HCT116 (cell line): ENCODE measurements at regions not wholly inside any gene's neighbourhood (a gene's known extent, or its start where the extent isn't known, plus 50 kb on each side); places are given as distances from the start of the nearest gene placed in this dataset.

Experiments used
- ATAC-seq: fragments of 200-7000 bp; cut with Tn5 transposase; 2 replicates; pipeline ENCODE4 v1.9.1; 2020; ENCODE audit warnings: mild to moderate bottlenecking, moderate library complexity
- BruUV-seq: library from RNA; stranded (reverse); fragments of 400-500 nt; replicated peaks from 2 replicates; lab custom pipeline; 2021; lab: Mats Ljungman, UMichigan
- CTCF ChIA-PET: fragments of 300-600 bp; sonication (Branson Sonifier 250); formaldehyde crosslinking; loops from one replicate; lab custom pipeline; 2021; ENCODE audit warnings: antibody characterized with exemption; lab: Charles Lee
- POLR2A ChIA-PET: fragments of 300-600, 350-600 bp; sonication (Branson Sonifier 250); formaldehyde crosslinking; loops from one replicate; lab custom pipeline; 2021; ENCODE audit warnings: antibody characterized with exemption; lab: Charles Lee
- RAD21 ChIA-PET, 2 experiments: fragments of 300-600 bp; sonication (Branson Sonifier 250); formaldehyde crosslinking; loops; one replicate each; lab custom pipeline; 2023; ENCODE audit warnings: low total read pairs in 2 of 2; ENCODE audit not compliant: uncharacterized antibody in 2 of 2, unreplicated experiment in 2 of 2, low non-redundant PET in 1 of 2; lab: Charles Lee
- DNase-seq: peaks from one replicate; pipeline ENCODE4 v3.0.0-alpha.2; 2010; ENCODE audit warnings: low read depth, low spot score
- H2AFZ ChIP-seq: fragments of 200-600 bp; shearing (Covaris generic), sonication (generic); 2 replicates; pipeline ENCODE4 v1.6.1; 2017; ENCODE audit warnings: low read depth, mixed run types, mixed read lengths, antibody characterized with exemption, low read length; ENCODE audit not compliant: poor library complexity, severe bottlenecking
- H3K27ac ChIP-seq: 2 replicates; pipeline ENCODE4 v1.5.1; 2012; ENCODE audit warnings: low read depth, low read length
- H3K27me3 ChIP-seq: fragments of 200-600 bp; sonication (generic); 2 replicates; pipeline ENCODE4 v1.6.1; 2016; ENCODE audit warnings: mixed run types, low read length, mixed read lengths; ENCODE audit not compliant: insufficient read depth
- H3K36me3 ChIP-seq, 2 experiments: fragments of 200-500 bp in 1 of 2; fragments of 200-600 bp in 1 of 2; sonication (Bioruptor generic) in 1 of 2; sonication (generic) in 1 of 2; 2 replicates each; pipeline versions ENCODE4 v1.5.1 to v1.6.1; 2014 to 2016; ENCODE audit warnings: low read length in 2 of 2, inconsistent platforms in 1 of 2, mixed read lengths in 1 of 2, mixed run types in 1 of 2; ENCODE audit not compliant: insufficient read depth in 2 of 2, control insufficient read depth in 1 of 2
- H3K4me1 ChIP-seq, 2 experiments: fragments of 200-600 bp in 1 of 2; sonication (generic) in 1 of 2; 2 replicates each; pipeline versions ENCODE4 v1.5.1 to v1.6.1; 2012 to 2017; ENCODE audit warnings: low read length in 2 of 2, inconsistent platforms in 1 of 2, mild to moderate bottlenecking in 1 of 2, mixed read lengths in 1 of 2, mixed run types in 1 of 2, moderate library complexity in 1 of 2; ENCODE audit not compliant: insufficient read depth in 2 of 2, control insufficient read depth in 1 of 2
- H3K4me2 ChIP-seq: fragments of 200-600 bp; sonication (generic); 2 replicates; pipeline ENCODE4 v1.6.1; 2017; ENCODE audit warnings: mixed run types, low read length, mixed read lengths
- H3K4me3 ChIP-seq, 2 experiments: fragments of 200-600 bp in 1 of 2; sonication (generic) in 1 of 2; replicated peaks in 1 of 2; 2 replicates each; pipeline ENCODE4 v1.5.1; 2011 to 2016; ENCODE audit warnings: low read length in 2 of 2, control low read depth in 1 of 2, low read depth in 1 of 2, mild to moderate bottlenecking in 1 of 2, mixed read lengths in 1 of 2, mixed run types in 1 of 2
- H3K79me2 ChIP-seq: fragments of 200-600 bp; sonication (generic); 2 replicates; pipeline ENCODE4 v1.6.1; 2017; ENCODE audit warnings: mild to moderate bottlenecking, mixed run types, low read length, moderate library complexity, mixed read lengths; ENCODE audit not compliant: insufficient read depth
- H3K9ac ChIP-seq: fragments of 200-600 bp; sonication (generic); 2 replicates; pipeline ENCODE4 v1.6.1; 2016; ENCODE audit warnings: low read length, mixed read lengths
- H3K9me2 ChIP-seq: fragments of 200-600 bp; sonication (generic), shearing (Covaris generic); 2 replicates; pipeline ENCODE4 v1.6.1; 2017; ENCODE audit warnings: mixed run types, mild to moderate bottlenecking, moderate library complexity; ENCODE audit not compliant: insufficient read depth
- H3K9me3 ChIP-seq, 2 experiments: fragments of 200-500 bp in 1 of 2; fragments of 200-600 bp in 1 of 2; sonication (Bioruptor generic) in 1 of 2; sonication (generic) in 1 of 2; 2 replicates each; pipeline ENCODE4 v1.6.1; 2014 to 2017; ENCODE audit warnings: low read length in 2 of 2, mixed read lengths in 2 of 2, inconsistent platforms in 1 of 2, low read depth in 1 of 2, mild to moderate bottlenecking in 1 of 2, mixed run types in 1 of 2, moderate library complexity in 1 of 2; ENCODE audit not compliant: control insufficient read depth in 1 of 2, insufficient read depth in 1 of 2
- H4K20me1 ChIP-seq: fragments of 200-600 bp; sonication (generic), shearing (Covaris generic); 2 replicates; pipeline ENCODE4 v1.6.1; 2017; ENCODE audit warnings: mixed run types, mild to moderate bottlenecking, moderate library complexity; ENCODE audit not compliant: insufficient read depth
- CBX3 ChIP-seq: IDR thresholded peaks from 2 replicates; pipeline ENCODE4 v1.6.1; 2012; ENCODE audit warnings: low read depth
- EZH2 ChIP-seq: fragments of 200-600 bp; sonication (generic); IDR thresholded peaks from 2 replicates; pipeline ENCODE4 v1.6.1; 2017; ENCODE audit warnings: antibody characterized with exemption, mixed run types
- RAD21 ChIP-seq: IDR thresholded peaks from 2 replicates; pipeline ENCODE4 v1.6.1; 2012; ENCODE audit warnings: low read depth, mild to moderate bottlenecking
- TCF7L2 ChIP-seq: IDR thresholded peaks from 2 replicates; pipeline ENCODE4 v1.7.0; 2011; ENCODE audit warnings: borderline replicate concordance, inconsistent platforms; ENCODE audit not compliant: insufficient read depth, insufficient read length; ENCODE audit errors: extremely low read depth
- intact Hi-C: fragments of 100-400 bp; cut with micrococcal nuclease; formaldehyde crosslinking; loops from 2 replicates; pipeline ENCODE4 v1.10.0; 2022
- TF ChIP-seq, protein P1 (sequence below), 3 experiments: fragments of 200-600 bp in 1 of 3; sonication (generic) in 1 of 3; IDR thresholded peaks in 2 of 3; conservative IDR thresholded peaks in 1 of 3; 2 replicates each; pipeline ENCODE4 v1.5.1; 2012 to 2017; ENCODE audit warnings: low read depth in 2 of 3, low read length in 2 of 3, antibody characterized with exemption in 1 of 3, borderline replicate concordance in 1 of 3, control low read depth in 1 of 3, mild to moderate bottlenecking in 1 of 3, mixed read lengths in 1 of 3, mixed run types in 1 of 3, moderate library complexity in 1 of 3; ENCODE audit not compliant: insufficient read depth in 1 of 3

DNA sequence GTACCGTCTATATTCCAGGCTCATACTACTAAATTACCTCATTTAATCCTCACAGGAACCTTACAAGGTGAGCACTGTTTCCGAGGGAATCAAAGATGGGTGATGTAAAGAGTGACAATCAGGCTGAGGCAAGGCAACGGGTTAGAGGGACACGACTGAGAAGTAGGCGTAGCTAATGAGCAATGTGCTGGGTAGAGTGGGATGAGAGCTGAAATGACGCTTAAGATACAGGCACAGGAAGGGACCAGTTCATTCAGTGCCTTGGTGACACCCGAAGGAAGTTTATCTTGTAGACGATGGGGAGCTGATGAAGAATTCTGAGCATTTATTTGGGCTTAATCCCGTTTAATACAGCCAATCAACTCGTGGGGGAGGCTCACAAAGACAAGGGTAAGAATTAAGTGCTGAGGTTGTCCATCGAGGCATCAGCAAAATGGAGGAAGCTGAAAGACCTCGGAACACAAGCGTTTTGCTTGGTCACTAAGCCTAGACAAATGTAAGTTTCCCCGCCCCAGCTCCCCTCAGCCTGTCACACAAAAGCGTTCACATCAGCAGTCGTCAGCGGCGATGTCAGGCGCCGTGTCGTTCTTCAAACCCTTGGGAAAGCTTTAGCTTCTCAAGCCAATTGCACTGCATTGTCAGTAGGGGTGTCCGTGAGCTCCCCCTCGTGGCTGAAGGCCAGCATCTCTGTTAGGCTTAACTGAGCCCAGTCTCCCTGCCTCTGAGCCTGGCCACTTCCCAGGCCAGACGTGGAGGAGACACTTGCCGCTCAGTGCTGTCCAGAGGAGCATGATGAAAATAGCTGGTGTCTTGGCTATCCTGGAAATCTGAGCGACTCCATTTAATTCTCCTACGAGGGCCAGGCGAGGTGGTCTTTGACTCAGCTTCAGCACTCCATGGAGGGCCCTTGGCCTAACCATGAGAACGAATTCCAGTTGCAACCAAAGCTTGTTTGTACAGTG is 288.5 kb upstream of the G2E3 start:
- Histone ChIP-seq H3K9ac (no peak overlapping the region), H3K27me3 (no peaks in the 10 kb centered on the region), H3K4me3 (no peak overlapping the region), H2AFZ (no peak overlapping the region), H3K4me1 (no peaks in the 10 kb centered on the region), H3K9me2 (no peaks in the 10 kb centered on the region), H3K36me3 (no peaks in the 10 kb centered on the region), H3K27ac (no peak overlapping the region), H4K20me1 (no peaks in the 10 kb centered on the region), H3K4me2 (peak overlapping the region; percentile 34), H3K9me3 (no peaks in the 10 kb centered on the region), H3K79me2 (no peaks in the 10 kb centered on the region)
- intact Hi-C loops = loop anchor here (2.0 to 10.0 kb wide), 2 partner anchors 726 to 1516 kb away; no protein-coding TSS in a partner anchor
- BruUV-seq = no TSS peak
- peak; percentile 55 for DNase-seq
- peak; percentile 10 for TF ChIP-seq TCF7L2
- TF ChIP-seq, protein P1, sequence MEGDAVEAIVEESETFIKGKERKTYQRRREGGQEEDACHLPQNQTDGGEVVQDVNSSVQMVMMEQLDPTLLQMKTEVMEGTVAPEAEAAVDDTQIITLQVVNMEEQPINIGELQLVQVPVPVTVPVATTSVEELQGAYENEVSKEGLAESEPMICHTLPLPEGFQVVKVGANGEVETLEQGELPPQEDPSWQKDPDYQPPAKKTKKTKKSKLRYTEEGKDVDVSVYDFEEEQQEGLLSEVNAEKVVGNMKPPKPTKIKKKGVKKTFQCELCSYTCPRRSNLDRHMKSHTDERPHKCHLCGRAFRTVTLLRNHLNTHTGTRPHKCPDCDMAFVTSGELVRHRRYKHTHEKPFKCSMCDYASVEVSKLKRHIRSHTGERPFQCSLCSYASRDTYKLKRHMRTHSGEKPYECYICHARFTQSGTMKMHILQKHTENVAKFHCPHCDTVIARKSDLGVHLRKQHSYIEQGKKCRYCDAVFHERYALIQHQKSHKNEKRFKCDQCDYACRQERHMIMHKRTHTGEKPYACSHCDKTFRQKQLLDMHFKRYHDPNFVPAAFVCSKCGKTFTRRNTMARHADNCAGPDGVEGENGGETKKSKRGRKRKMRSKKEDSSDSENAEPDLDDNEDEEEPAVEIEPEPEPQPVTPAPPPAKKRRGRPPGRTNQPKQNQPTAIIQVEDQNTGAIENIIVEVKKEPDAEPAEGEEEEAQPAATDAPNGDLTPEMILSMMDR (IDR thresholded peaks at IDR 0.05 in 2 of 3, conservative IDR thresholded peaks at IDR 0.05 in 1 of 3; ENCODE audit: borderline replicate concordance in 1 of 3, insufficient read depth in 1 of 3, low read depth in 2 of 3, low read length in 2 of 3) = peak in 2 of 3 experiments; percentile 85 to 93; a peak in 4 of 6 replicates
- TF ChIP-seq EZH2 = no peak
- TF ChIP-seq CBX3 = 0 out of 2 replicates have a peak, but pooled peaks have one; percentile 20
- peak; percentile 34; the same call in 1 of the 2 replicates for TF ChIP-seq RAD21
- ChIA-PET RAD21 (interaction anchor here in 1 of 2 experiments (0.7 kb wide), 2 partner anchors 173 to 648 kb away, joined by 4 to 6 read pairs; no protein-coding TSS in a partner anchor), CTCF (interaction anchor here (0.6 to 5.5 kb wide), 16 partner anchors 8 to 531 kb away, joined by 3 to 70 read pairs (median 4); no protein-coding TSS in a partner anchor), POLR2A (interaction anchor here (1.3 kb wide), 1 partner anchor 15 kb away, joined by 3 read pairs; no protein-coding TSS in a partner anchor)
- ATAC-seq = peak; percentile 99
